GM10266 (cell line): ENCODE measurements at regions not wholly inside any gene's neighbourhood (a gene's known extent, or its start where the extent isn't known, plus 50 kb on each side); places are given as distances from the start of the nearest gene placed in this dataset.

ENCODE experiments used
- DNase-seq: peaks from one replicate; pipeline ENCODE4 v3.0.0; 2012; ENCODE audit errors: extremely low spot score
- CTCF ChIP-seq: IDR thresholded peaks from 2 replicates; pipeline ENCODE4 v1.5.1; 2012; ENCODE audit warnings: mild to moderate bottlenecking, low read depth; ENCODE audit not compliant: control insufficient read depth, insufficient read depth; ENCODE audit errors: missing control alignments

- TF ChIP-seq CTCF = no peak
Measured at GRCh38 chr12:97229004-97229403, 233.6 kb upstream of the RMST start.

GRCh38 chr12:97235102-97235501 is 227.5 kb upstream of the RMST start:
- no peak for DNase-seq
- TF ChIP-seq CTCF = no peak

More at GRCh38 chr12:97229004-97229403, 233.6 kb upstream of the RMST start:
- DNase-seq = no peak

- no peak for DNase-seq
- no peak for TF ChIP-seq CTCF
Measured at GRCh38 chr12:97246368-97246767, 216.2 kb upstream of the RMST start.

- DNase-seq = no peak
- no peak for TF ChIP-seq CTCF
Measured at GRCh38 chr12:97250483-97250882, 212.1 kb upstream of the RMST start.

- no peak for TF ChIP-seq CTCF
- no peak for DNase-seq
Measured at GRCh38 chr12:97257726-97258125, 204.9 kb upstream of the RMST start.

GRCh38 chr12:97259098-97259497 is 203.5 kb upstream of the RMST start:
- TF ChIP-seq CTCF = no peak
- no peak for DNase-seq

- DNase-seq = no peak
- TF ChIP-seq CTCF = no peak
Measured at GRCh38 chr12:97260786-97261185, 201.8 kb upstream of the RMST start.
